ENCODE measurements at regions not wholly inside any gene's neighbourhood (a gene's known extent, or its start where the extent isn't known, plus 50 kb on each side); places are given as distances from the start of the nearest gene placed in this dataset.
A peak's percentile ranks its signal among the peaks of the same experiment; 100 is the strongest.
"Not testable (repeated sequence)": the region's sequence is repeated elsewhere in the genome, so short reads cannot be mapped to it uniquely, and the experiment has no call there.

- no peak for ATAC-seq
- no peak overlapping the region for H3K4me3 Mint-ChIP-seq
- peaks cover 14% of the 10 kb centered on the region for H3K4me1 Mint-ChIP-seq
- H3K36me3 Mint-ChIP-seq, result no peaks in the 10 kb centered on the region
- peaks cover 84% of the 10 kb centered on the region for H3K27me3 Mint-ChIP-seq
- no peaks in the 10 kb centered on the region for H3K9me3 Mint-ChIP-seq
- H3K27ac Mint-ChIP-seq, result no peak overlapping the region
Measured at GRCh38 chr5:1647580-1647979, 123.8 kb upstream of the LPCAT1 start.

DNA sequence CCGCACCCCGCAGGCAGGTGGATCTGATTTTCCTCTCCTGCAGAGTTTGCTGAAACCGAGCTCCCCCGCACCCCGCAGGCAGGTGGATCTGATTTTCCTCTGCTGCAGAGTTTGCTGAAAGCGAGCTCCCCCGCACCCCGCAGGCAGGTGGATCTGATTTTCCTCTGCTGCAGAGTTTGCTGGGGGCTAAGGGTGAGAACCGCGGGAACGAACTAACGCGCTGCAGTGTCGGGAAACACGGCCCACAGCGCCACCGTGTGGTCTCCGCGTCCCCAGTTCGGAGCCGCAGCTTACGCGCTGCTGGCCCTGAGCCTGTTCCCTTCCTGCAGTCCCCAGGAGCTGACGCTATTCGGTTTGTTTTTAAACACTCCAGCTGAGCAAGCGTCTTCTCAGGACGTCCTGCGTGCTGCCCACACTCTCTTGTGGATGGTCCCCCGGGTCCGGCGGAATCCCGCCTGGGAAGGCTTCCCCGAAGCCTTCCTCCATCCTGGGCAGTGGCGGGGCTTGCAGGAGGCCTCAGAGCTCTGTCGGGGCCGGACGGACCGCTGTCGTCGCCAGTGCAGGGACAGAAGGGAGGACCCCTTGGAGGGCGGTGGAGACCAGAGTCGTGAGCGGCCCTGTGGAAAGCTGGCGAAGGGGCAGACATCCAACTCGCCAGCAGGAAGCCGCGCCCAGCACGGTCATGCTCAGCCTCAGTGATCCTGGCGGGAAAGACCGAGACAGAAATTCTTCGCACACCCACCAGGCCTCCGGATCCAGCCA lies 121.2 kb upstream of the LPCAT1 start:
- H3K27me3 Mint-ChIP-seq, result peaks cover 72% of the 10 kb centered on the region
- H3K36me3 Mint-ChIP-seq, result no peaks in the 10 kb centered on the region
- ATAC-seq, result peak; percentile 93
- H3K4me1 Mint-ChIP-seq, result peaks cover 17% of the 10 kb centered on the region
- H3K27ac Mint-ChIP-seq, result no peak overlapping the region
- H3K4me3 Mint-ChIP-seq, result no peak overlapping the region
- H3K9me3 Mint-ChIP-seq, result no peaks in the 10 kb centered on the region

GRCh38 chr5:1644393-1644809 lies 120.6 kb upstream of the LPCAT1 start:
- Mint-ChIP-seq H3K4me1 (peaks cover 17% of the 10 kb centered on the region), H3K27me3 (peaks cover 66% of the 10 kb centered on the region)
- H3K27ac Mint-ChIP-seq, H3K9me3 Mint-ChIP-seq, H3K4me3 Mint-ChIP-seq, H3K36me3 Mint-ChIP-seq, ATAC-seq: not testable (repeated sequence)

DNA sequence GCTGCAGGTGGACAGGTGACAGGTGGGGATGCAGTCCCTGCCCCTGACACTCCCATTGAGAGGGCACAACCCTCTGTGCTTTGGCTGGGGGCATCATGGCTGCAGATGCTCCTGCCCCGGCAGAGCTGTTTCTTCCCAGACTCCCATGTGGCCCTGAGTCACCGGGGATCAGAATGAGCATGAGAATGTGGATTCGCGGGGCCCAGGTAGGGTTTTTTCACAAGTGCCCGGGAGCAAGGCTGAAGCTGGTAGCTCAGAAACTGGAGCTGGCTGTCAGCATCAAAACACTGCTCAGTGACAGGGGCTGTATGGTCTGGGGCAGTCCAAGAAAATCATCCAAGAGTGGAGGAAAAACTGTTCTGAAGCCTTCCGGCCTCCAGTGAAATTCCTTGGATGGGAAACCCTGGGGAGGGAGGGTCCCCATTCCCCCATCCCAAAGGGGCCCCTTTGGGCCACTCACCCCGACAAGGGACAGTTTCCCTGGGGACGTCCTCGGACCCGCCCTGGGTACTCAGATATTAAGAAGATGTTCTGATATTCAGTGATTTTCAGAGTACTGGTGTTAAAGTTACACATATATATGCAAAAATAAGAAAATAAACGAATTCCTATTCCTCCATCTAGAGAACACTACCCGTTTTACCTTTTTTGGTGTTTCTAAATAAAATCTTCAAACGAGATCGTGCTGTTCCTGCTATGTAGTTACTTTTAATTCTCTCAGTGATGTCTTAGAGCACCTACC lies 120.1 kb upstream of the LPCAT1 start:
- Mint-ChIP-seq H3K27me3 (peaks cover 60% of the 10 kb centered on the region), H3K4me1 (peaks cover 17% of the 10 kb centered on the region), H3K36me3 (no peaks in the 10 kb centered on the region), H3K4me3 (no peak overlapping the region), H3K27ac (no peak overlapping the region), H3K9me3 (no peaks in the 10 kb centered on the region)
- no peak for ATAC-seq

GRCh38 chr5:1642621-1643061 lies 118.9 kb upstream of the LPCAT1 start:
- ATAC-seq, result no peak
- Mint-ChIP-seq H3K4me1 (peaks cover 17% of the 10 kb centered on the region), H3K9me3 (no peaks in the 10 kb centered on the region), H3K27me3 (peaks cover 48% of the 10 kb centered on the region), H3K27ac (no peak overlapping the region), H3K4me3 (no peak overlapping the region), H3K36me3 (no peaks in the 10 kb centered on the region)

DNA sequence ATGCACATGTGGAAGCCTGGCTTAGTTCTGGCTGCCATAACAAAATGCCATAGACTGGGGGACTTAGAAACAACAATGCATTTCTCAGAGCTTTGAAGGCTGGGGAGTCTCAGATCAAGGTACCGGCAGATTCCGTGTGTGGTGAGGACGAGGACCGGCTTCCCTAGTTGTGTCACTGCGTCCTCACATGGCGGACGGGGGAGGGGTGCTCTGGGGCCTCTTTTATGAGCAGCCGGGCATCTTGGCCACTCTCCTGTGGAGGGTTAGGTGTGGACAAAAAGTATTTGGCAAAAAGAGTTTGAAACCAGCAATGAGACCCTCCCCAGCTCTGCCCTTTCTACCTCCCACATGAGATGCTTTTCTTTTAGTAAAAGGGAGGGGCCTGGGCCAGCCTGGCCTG lies 118.5 kb upstream of the LPCAT1 start:
- no peak overlapping the region for H3K27ac Mint-ChIP-seq
- peaks cover 46% of the 10 kb centered on the region for H3K27me3 Mint-ChIP-seq
- no peak overlapping the region for H3K4me3 Mint-ChIP-seq
- no peaks in the 10 kb centered on the region for H3K9me3 Mint-ChIP-seq
- ATAC-seq, result no peak
- peaks cover 17% of the 10 kb centered on the region for H3K4me1 Mint-ChIP-seq
- H3K36me3 Mint-ChIP-seq, result no peaks in the 10 kb centered on the region

GRCh38 chr5:1641560-1642166 lies 117.9 kb upstream of the LPCAT1 start:
- Mint-ChIP-seq H3K27ac (no peak overlapping the region), H3K4me3 (no peak overlapping the region), H3K27me3 (peaks cover 44% of the 10 kb centered on the region), H3K36me3 (no peaks in the 10 kb centered on the region), H3K9me3 (no peaks in the 10 kb centered on the region), H3K4me1 (peaks cover 18% of the 10 kb centered on the region)
- ATAC-seq, result peak; percentile 84

DNA sequence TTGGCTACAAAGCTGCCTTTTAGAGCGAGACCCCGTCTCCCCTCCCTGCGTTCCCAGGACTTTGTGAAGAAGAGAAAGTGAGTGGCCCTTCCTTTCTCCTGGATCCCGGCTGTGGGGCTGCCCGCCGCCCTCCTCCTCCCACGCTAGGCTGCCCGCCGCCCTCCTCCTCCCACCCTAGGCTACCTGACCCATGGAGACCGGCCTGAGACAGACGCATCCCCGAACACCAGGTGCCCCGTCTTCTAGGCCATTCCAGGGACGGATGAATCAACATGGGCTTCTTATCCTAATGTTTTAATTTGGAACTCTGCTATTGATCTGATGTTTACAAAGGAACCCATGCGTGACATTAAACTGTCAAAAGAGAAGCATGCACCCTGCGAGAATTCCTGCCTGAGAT lies 117.3 kb upstream of the LPCAT1 start:
- peaks cover 25% of the 10 kb centered on the region for H3K4me1 Mint-ChIP-seq
- H3K9me3 Mint-ChIP-seq, result no peaks in the 10 kb centered on the region
- ATAC-seq, result no peak
- no peak overlapping the region for H3K4me3 Mint-ChIP-seq
- H3K36me3 Mint-ChIP-seq, result no peaks in the 10 kb centered on the region
- peaks cover 37% of the 10 kb centered on the region for H3K27me3 Mint-ChIP-seq
- no peak overlapping the region for H3K27ac Mint-ChIP-seq

DNA sequence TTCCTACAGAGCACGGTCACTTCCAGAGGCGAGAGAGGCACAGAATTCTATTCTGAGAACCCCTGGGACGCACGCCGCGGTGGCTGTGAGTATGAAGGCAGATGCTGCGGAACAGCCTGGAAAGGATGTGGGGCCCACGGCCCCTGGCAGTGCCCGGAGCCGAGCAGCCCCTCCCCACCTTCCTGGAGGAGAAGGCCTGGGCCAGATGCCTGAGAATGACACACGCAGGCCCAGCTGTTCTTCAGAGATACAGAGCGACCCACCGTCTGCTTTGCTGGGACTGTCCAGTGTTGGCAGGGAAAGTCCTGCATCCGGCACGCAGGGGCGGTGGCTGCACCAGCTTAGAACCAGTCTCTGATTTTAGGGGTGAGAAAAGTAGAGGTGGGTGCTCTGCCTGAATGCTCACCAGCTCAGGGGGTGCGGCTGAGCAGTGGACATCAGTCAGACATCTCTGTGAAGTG lies 116.7 kb upstream of the LPCAT1 start:
- Mint-ChIP-seq H3K36me3 (no peaks in the 10 kb centered on the region), H3K9me3 (no peaks in the 10 kb centered on the region), H3K4me1 (peaks cover 29% of the 10 kb centered on the region), H3K27me3 (peaks cover 32% of the 10 kb centered on the region), H3K27ac (no peak overlapping the region), H3K4me3 (no peak overlapping the region)
- no peak for ATAC-seq

DNA sequence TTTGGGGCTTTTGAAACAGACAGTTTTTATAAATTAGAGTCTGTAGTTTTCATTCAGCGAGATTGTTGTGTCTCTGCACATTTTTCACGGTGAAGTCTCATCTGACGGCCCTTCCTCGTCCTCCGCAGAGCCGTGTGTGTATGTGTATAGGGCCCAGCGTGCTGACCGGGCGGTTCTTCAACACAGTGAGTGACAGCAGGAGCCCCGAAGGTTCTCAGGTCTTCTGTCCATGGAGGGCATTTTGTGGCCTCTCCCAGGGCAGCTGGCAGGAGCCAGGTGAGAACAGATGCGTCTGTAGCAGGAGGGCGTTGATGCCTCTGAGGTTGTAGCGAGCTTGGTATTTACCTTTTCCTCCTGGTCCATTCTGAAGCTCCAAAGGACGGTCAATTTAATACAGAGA lies 116.0 kb upstream of the LPCAT1 start:
- Mint-ChIP-seq H3K4me1 (peaks cover 26% of the 10 kb centered on the region), H3K27me3 (peaks cover 26% of the 10 kb centered on the region), H3K27ac (no peak overlapping the region), H3K4me3 (no peak overlapping the region), H3K36me3 (no peaks in the 10 kb centered on the region), H3K9me3 (no peaks in the 10 kb centered on the region)
- no peak for ATAC-seq

DNA sequence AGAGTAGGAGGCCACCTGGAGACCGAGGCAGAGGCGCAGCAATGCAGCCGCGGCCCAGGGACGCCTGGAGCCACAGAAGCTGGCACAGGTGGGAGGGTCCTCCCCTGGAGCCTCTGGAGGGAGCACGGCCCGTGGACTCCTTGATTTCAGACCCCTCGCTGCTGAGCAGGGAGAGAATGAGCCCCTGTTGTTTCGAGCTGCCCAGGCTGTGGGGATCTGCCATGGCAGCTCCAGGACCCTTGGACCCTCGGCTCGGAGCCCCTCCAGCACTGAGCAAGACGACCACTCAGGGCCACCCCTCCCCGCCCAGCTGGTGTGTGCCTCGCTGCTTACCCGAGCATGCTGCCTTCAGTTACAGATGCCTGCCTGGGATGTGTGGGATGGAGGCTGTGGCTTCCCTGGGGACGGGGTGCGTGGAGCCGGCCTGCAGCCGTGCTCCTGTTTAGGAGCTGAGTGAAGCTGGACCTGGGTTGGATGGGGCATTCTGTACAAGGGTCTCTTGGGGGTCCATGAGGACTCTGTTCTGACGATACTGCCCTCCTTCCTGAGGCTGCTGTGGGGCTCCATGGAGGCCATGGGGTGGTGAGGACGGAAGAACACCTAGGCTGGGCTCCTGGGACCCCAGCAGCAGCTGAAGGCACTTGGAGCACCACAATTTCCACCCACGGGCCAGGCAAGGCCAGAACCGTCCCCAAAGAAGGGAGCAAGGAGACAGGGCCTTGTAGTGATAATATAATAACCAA lies 115.1 kb upstream of the LPCAT1 start:
- no peaks in the 10 kb centered on the region for H3K9me3 Mint-ChIP-seq
- no peak for ATAC-seq
- H3K4me3 Mint-ChIP-seq, result no peak overlapping the region
- H3K27ac Mint-ChIP-seq, result no peak overlapping the region
- H3K36me3 Mint-ChIP-seq, result no peaks in the 10 kb centered on the region
- peaks cover 32% of the 10 kb centered on the region for H3K4me1 Mint-ChIP-seq
- peaks cover 24% of the 10 kb centered on the region for H3K27me3 Mint-ChIP-seq

- Mint-ChIP-seq H3K4me1 (peaks cover 37% of the 10 kb centered on the region), H3K9me3 (no peaks in the 10 kb centered on the region), H3K36me3 (no peaks in the 10 kb centered on the region), H3K4me3 (no peak overlapping the region), H3K27ac (no peak overlapping the region), H3K27me3 (peaks cover 14% of the 10 kb centered on the region)
- no peak for ATAC-seq
Measured at GRCh38 chr5:1637639-1638481, 114.1 kb upstream of the LPCAT1 start.

DNA sequence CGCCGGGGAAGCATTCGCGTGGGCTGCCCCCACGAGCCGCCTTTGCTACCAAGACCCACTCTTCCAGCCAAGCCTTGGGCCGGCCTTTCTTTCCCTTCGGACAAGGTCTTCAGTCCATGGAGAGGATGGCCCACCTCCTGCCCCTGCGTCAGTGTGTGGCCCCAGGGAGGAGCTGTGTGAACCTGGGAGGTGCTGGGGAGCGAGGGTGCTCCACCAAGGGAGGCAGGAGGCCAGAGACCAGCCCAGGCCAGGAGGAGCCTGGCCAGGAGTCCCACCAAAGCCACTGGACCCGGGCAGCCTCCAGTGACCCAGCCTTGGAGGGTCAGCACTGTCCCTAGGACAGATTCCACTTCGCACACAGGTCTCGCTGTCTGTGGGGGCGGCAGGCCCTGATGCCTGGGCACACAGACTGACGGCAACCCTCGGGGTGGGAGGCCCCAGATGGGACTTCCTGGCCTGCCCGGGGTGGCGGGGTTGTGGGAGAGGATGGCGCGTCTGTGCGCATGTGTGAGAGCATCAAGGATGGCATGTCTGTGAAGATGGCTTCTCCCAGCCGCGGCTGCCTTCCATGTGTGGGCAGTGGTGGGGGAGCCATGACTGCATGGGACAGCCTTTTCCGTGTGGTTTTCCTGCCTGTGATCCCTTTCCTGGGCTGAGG lies 113.3 kb upstream of the LPCAT1 start:
- peak overlapping the region; percentile 79 for H3K27ac Mint-ChIP-seq
- H3K36me3 Mint-ChIP-seq, result no peaks in the 10 kb centered on the region
- ATAC-seq, result no peak
- no peak overlapping the region for H3K4me3 Mint-ChIP-seq
- H3K9me3 Mint-ChIP-seq, result no peaks in the 10 kb centered on the region
- H3K27me3 Mint-ChIP-seq, result peaks cover 7% of the 10 kb centered on the region
- H3K4me1 Mint-ChIP-seq, result peaks cover 44% of the 10 kb centered on the region

- ATAC-seq, H3K9me3 Mint-ChIP-seq, H3K27me3 Mint-ChIP-seq, H3K36me3 Mint-ChIP-seq: not testable (repeated sequence)
- peak overlapping the region; percentile 79 for H3K27ac Mint-ChIP-seq
- H3K4me1 Mint-ChIP-seq, result peaks cover 42% of the 10 kb centered on the region
- H3K4me3 Mint-ChIP-seq, result peak overlapping the region; percentile 27
Measured at GRCh38 chr5:1636208-1636770, 112.5 kb upstream of the LPCAT1 start.

All from stimulated activated memory B cell treated with anti-CD40 and anti-IgM and Interleukin-4, amounts not matched to agents 10 μg/mL and 1 μg/mL and 100 μg/mL, for 72 hours (primary cell).